ENCODE measurements at regions not wholly inside any gene's neighbourhood (a gene's known extent, or its start where the extent isn't known, plus 50 kb on each side); places are given as distances from the start of the nearest gene placed in this dataset.

DNA sequence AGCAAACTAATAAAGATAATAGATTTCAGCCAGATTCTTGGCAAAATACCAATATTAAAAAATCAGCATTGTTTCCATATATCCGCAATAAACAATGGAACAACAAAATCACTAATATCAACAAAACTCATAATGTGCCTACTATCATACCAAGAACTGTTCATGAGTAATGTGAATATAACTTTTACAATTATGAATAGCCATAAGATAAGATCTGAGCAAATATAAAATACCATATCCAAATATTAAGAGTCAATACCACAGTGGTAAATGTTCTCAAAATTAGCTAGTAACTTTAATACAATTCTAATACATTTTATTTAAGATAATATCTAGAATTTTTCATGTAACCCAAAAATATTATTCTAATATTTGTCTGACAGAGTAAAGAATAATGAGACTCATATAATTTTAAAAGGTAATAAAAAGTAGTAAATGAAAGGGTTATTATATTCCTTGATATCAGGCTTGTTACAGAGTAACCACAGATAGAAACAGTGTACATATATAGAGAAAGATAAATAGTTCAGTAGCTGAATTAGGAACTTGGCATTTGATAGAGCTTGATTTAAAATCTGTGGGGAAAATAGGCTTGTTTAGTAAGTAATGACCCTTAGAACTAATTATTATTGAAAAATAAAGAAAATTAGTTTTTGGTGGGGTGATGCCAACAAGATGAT lies 2126.6 kb downstream of the MRPL39 start:
- TF ChIP-seq EP300 (IDR thresholded peaks at IDR 0.05; ENCODE audit: borderline replicate concordance) (no peak), FOXM1 (IDR thresholded peaks at IDR 0.05; ENCODE audit: borderline replicate concordance, low read depth) (no peak), RAD21 (IDR thresholded peaks at IDR 0.05; ENCODE audit: low read depth) (no peak), TEAD4 (IDR thresholded peaks at IDR 0.05) (no peak), TAF1 (IDR thresholded peaks at IDR 0.05; ENCODE audit: low read depth) (no peak), YY1 (IDR thresholded peaks at IDR 0.05; ENCODE audit: low read depth) (no peak)
